HepG2 (cell line): ENCODE measurements at regions not wholly inside any gene's neighbourhood (a gene's known extent, or its start where the extent isn't known, plus 50 kb on each side); places are given as distances from the start of the nearest gene placed in this dataset.

Source experiments
- ATAC-seq: fragments of 200-7000 bp; cut with Tn5 transposase; 3 replicates; pipeline ENCODE4 v1.9.1; 2020; ENCODE audit warnings: mild to moderate bottlenecking, moderate library complexity
- BruUV-seq: library from RNA; stranded (reverse); fragments of 400-500 nt; replicated peaks from 2 replicates; lab custom pipeline; 2021; lab: Mats Ljungman, UMichigan
- CTCF ChIA-PET: fragments of 300-600 bp; formaldehyde crosslinking; extraction: SDS; loops from one replicate; lab custom pipeline; 2021; ENCODE audit warnings: low total read pairs, inconsistent platforms, low intra/inter-chr PET ratio; lab: Yijun Ruan, JAX
- POLR2A ChIA-PET: fragments of 350-600 bp; sonication (Branson Sonifier 250); formaldehyde crosslinking; loops from one replicate; lab custom pipeline; 2020; ENCODE audit warnings: antibody characterized with exemption, inconsistent platforms; lab: Yijun Ruan, JAX
- DNase-seq: peaks from one replicate; pipeline ENCODE4 v3.0.0-alpha.2; 2015; ENCODE audit warnings: low spot score
- FAIRE-seq: peaks from 3 replicates; lab custom pipeline; 2011; peaks lifted over from hg19 to GRCh38; lab: Jason Lieb, UNC
- H2AFZ ChIP-seq: one replicate; pipeline ENCODE4 v1.6.1; 2011; ENCODE audit warnings: low read length, inconsistent platforms
- H3K27ac ChIP-seq: fragments of 300-600 bp; 3 replicates; pipeline ENCODE4 v1.8.0; 2011; ENCODE audit warnings: mixed run types, mild to moderate bottlenecking, mixed read lengths, low read length, inconsistent platforms; ENCODE audit not compliant: insufficient read depth; ENCODE audit errors: extremely low read length
- H3K27me3 ChIP-seq, 2 experiments: fragments of 200-600 bp in 1 of 2; 2 replicates in 1 of 2; 3 replicates in 1 of 2; pipeline versions ENCODE4 v1.6.0 to v1.8.0; 2011; ENCODE audit warnings: low read length in 2 of 2, mild to moderate bottlenecking in 2 of 2, moderate library complexity in 2 of 2, inconsistent platforms in 1 of 2; ENCODE audit not compliant: insufficient read depth in 2 of 2, control insufficient read depth in 1 of 2
- H3K36me3 ChIP-seq, 2 experiments: fragments of 200-600 bp in 1 of 2; replicated peaks in 1 of 2; 2 replicates in 1 of 2; 3 replicates in 1 of 2; pipeline versions ENCODE4 v1.5.1 to v1.8.0; 2011; ENCODE audit warnings: low read length in 2 of 2, inconsistent platforms in 1 of 2; ENCODE audit not compliant: insufficient read depth in 2 of 2, control insufficient read depth in 1 of 2
- H3K4me1 ChIP-seq: 2 replicates; pipeline ENCODE4 v1.5.1; 2012; ENCODE audit warnings: low read length, inconsistent platforms; ENCODE audit not compliant: insufficient read depth
- H3K4me2 ChIP-seq: 2 replicates; pipeline ENCODE4 v1.6.0; 2011; ENCODE audit warnings: low read depth, low read length, inconsistent platforms
- H3K4me3 ChIP-seq, 3 experiments: fragments of 200-600 bp in 1 of 3; sonication (generic), shearing (Covaris generic) in 1 of 3; replicated peaks in 1 of 3; 2 replicates each; pipeline ENCODE4 v1.5.1; 2011 to 2016; ENCODE audit warnings: low read length in 3 of 3, inconsistent platforms in 2 of 3, low read depth in 2 of 3, mild to moderate bottlenecking in 2 of 3, control low read depth in 1 of 3, mixed read lengths in 1 of 3; ENCODE audit not compliant: insufficient read depth in 1 of 3
- H3K79me2 ChIP-seq: one replicate; pipeline ENCODE4 v1.6.1; 2011; ENCODE audit warnings: low read length, inconsistent platforms; ENCODE audit not compliant: insufficient read depth
- H3K9ac ChIP-seq: 2 replicates; pipeline ENCODE4 v1.6.0; 2011; ENCODE audit warnings: mild to moderate bottlenecking, low read depth, low read length, inconsistent platforms; ENCODE audit not compliant: insufficient read depth
- H3K9me3 ChIP-seq: 2 replicates; pipeline ENCODE4 v1.5.1; 2012; ENCODE audit warnings: mild to moderate bottlenecking, low read length
- H4K20me1 ChIP-seq: 2 replicates; pipeline ENCODE4 v1.6.0; 2011; ENCODE audit warnings: inconsistent platforms, mild to moderate bottlenecking, low read length, moderate library complexity; ENCODE audit not compliant: insufficient read depth
- DNMT3B ChIP-seq: conservative IDR thresholded peaks from 2 replicates; pipeline ENCODE4 v1.6.1; 2016; ENCODE audit warnings: missing biosample characterization, control low read depth
- IKZF4 ChIP-seq: sonication (generic); formaldehyde crosslinking; IDR thresholded peaks from 2 replicates; pipeline ENCODE4 v1.5.1; 2020; ENCODE audit warnings: borderline replicate concordance, mild to moderate bottlenecking, low read depth, missing genetic modification reagents; ENCODE audit errors: not compliant biosample characterization
- MIER3 ChIP-seq: IDR thresholded peaks from 2 replicates; pipeline ENCODE4 v1.6.1; 2016; ENCODE audit warnings: missing compliant biosample characterization, borderline replicate concordance
- NFYC ChIP-seq: IDR thresholded peaks from 2 replicates; pipeline ENCODE4 v1.6.1; 2016; ENCODE audit warnings: missing genetic modification reagents, missing compliant biosample characterization
- NRL ChIP-seq: sonication (generic); formaldehyde crosslinking; IDR thresholded peaks from 2 replicates; pipeline ENCODE4 v1.5.0; 2020; ENCODE audit warnings: missing genetic modification reagents, mild to moderate bottlenecking, moderate library complexity, borderline replicate concordance
- PRPF4 ChIP-seq: fragments of 200-400 bp; formaldehyde crosslinking; IDR thresholded peaks from 2 replicates; pipeline ENCODE4 v1.6.1; 2016; ENCODE audit warnings: low read length, low read depth; ENCODE audit not compliant: poor library complexity, severe bottlenecking
- SPEN ChIP-seq: sonication (generic); formaldehyde crosslinking; IDR thresholded peaks from 2 replicates; pipeline ENCODE4 v1.5.1; 2020; ENCODE audit warnings: low read depth, mild to moderate bottlenecking, missing genetic modification reagents
- ZNF138 ChIP-seq: sonication (generic); formaldehyde crosslinking; IDR thresholded peaks from 2 replicates; pipeline ENCODE4 v1.5.0; 2020; ENCODE audit warnings: mild to moderate bottlenecking, low read depth, missing genetic modification reagents
- ZNF776 ChIP-seq: sonication (generic); formaldehyde crosslinking; IDR thresholded peaks from 2 replicates; pipeline ENCODE4 v1.4.0; 2020; ENCODE audit warnings: mild to moderate bottlenecking, missing genetic modification reagents
- in situ Hi-C: cut with HindIII; loops from 2 replicates; pipeline ENCODE4 v1.10.0; 2017; ENCODE audit warnings: low pct_unique_long_range_greater_than_20kb; ENCODE audit not compliant: extremely low pct_ligation_motif_present
- intact Hi-C: fragments of 100-400 bp; cut with micrococcal nuclease; formaldehyde crosslinking; loops from one replicate; pipeline ENCODE4 v1.10.0; 2022; ENCODE audit not compliant: unreplicated experiment
- TF ChIP-seq, protein P1 (sequence below): sonication (generic); formaldehyde crosslinking; IDR thresholded peaks from 2 replicates; pipeline ENCODE4 v1.5.1; 2020; ENCODE audit warnings: missing genetic modification reagents, mild to moderate bottlenecking, borderline replicate concordance
- TF ChIP-seq, protein P2 (sequence below): sonication (generic); formaldehyde crosslinking; IDR thresholded peaks from 2 replicates; pipeline ENCODE4 v1.5.0; 2020; ENCODE audit warnings: mild to moderate bottlenecking, low read depth, missing genetic modification reagents, borderline replicate concordance
- TF ChIP-seq, protein P3 (sequence below), 2 experiments: sonication (generic) in 1 of 2; formaldehyde crosslinking in 1 of 2; IDR thresholded peaks; 2 replicates each; pipeline versions ENCODE4 v1.4.0 to v1.6.1; 2016 to 2020; ENCODE audit warnings: borderline replicate concordance in 1 of 2, low read depth in 1 of 2, mild to moderate bottlenecking in 1 of 2, missing genetic modification reagents in 1 of 2

DNA sequence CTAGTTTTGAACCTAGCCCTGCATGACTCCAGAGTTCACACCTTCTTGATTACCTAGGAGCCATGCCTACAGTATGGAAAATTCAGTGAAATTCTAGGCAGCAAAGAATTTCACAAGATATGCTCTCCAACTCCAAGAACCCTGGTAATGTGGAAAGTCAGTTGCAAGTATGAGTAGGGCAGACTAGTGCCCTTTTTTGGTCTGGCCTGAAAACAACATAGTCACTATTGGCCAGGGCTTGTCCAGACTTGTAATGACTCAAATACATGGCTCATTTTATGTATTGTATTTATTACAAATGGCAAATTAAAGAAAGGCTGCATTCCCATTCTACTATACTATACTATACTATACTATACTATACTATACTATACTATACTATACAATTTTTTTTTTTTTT is 160.4 kb downstream of the ESM1 start (continued):
- TF ChIP-seq, protein P1, sequence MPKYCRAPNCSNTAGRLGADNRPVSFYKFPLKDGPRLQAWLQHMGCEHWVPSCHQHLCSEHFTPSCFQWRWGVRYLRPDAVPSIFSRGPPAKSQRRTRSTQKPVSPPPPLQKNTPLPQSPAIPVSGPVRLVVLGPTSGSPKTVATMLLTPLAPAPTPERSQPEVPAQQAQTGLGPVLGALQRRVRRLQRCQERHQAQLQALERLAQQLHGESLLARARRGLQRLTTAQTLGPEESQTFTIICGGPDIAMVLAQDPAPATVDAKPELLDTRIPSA (CRISPR knock-in tag) = no peak

DNA sequence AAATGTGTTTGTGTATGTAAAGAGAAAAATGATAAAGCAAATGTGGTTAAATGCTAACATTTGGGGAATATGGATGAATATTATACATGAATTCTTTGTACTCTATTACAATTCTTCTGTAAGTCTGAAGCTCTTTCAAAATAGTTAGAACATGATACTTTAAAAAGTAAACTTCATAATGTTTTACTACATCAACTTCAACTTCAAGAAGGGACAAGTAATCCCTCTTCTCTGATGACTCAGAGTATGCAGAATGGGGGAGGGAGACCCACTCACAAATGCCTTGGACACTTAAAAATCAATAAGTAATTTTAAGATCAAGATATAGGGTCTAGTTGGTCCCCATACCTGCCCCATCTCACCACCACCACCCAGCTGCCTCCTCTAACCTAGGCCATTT is 162.4 kb downstream of the ESM1 start:
- Histone ChIP-seq H4K20me1 (no peaks in the 10 kb centered on the region), H3K9ac (no peak overlapping the region), H3K27ac (no peak overlapping the region), H3K4me1 (no peaks in the 10 kb centered on the region), H3K4me2 (no peak overlapping the region), H3K4me3 (no peak overlapping the region), H2AFZ (no peak overlapping the region), H3K36me3 (no peaks in the 10 kb centered on the region), H3K79me2 (no peaks in the 10 kb centered on the region), H3K27me3 (no peaks in the 10 kb centered on the region), H3K9me3 (no peaks in the 10 kb centered on the region)
- no peak for DNase-seq
- POLR2A ChIA-PET = no interaction called here
- intact Hi-C loops = no loop called here
- TF ChIP-seq SPEN (CRISPR knock-in tag) (no peak), NFYC (no peak), IKZF4 (CRISPR knock-in tag) (no peak), DNMT3B (CRISPR knock-in tag) (no peak), ZNF138 (no peak), MIER3 (CRISPR knock-in tag) (no peak), ZNF776 (CRISPR knock-in tag) (no peak), PRPF4 (no peak), NRL (CRISPR knock-in tag) (no peak)
- TF ChIP-seq, protein P2, sequence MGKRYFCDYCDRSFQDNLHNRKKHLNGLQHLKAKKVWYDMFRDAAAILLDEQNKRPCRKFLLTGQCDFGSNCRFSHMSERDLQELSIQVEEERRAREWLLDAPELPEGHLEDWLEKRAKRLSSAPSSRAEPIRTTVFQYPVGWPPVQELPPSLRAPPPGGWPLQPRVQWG (CRISPR knock-in tag) = no peak
- TF ChIP-seq, protein P3, sequence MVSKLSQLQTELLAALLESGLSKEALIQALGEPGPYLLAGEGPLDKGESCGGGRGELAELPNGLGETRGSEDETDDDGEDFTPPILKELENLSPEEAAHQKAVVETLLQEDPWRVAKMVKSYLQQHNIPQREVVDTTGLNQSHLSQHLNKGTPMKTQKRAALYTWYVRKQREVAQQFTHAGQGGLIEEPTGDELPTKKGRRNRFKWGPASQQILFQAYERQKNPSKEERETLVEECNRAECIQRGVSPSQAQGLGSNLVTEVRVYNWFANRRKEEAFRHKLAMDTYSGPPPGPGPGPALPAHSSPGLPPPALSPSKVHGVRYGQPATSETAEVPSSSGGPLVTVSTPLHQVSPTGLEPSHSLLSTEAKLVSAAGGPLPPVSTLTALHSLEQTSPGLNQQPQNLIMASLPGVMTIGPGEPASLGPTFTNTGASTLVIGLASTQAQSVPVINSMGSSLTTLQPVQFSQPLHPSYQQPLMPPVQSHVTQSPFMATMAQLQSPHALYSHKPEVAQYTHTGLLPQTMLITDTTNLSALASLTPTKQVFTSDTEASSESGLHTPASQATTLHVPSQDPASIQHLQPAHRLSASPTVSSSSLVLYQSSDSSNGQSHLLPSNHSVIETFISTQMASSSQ (IDR thresholded peaks at IDR 0.05; ENCODE audit: low read depth) = no peak
- TF ChIP-seq, protein P3 (CRISPR knock-in tag; IDR thresholded peaks at IDR 0.05; ENCODE audit: borderline replicate concordance) = no peak
- CTCF ChIA-PET = no interaction called here
- FAIRE-seq = no peak
- BruUV-seq = no TSS peak
- in situ Hi-C loops = no loop called here
- no peak for ATAC-seq
